HCT116 (cell line): ENCODE measurements at regions not wholly inside any gene's neighbourhood (a gene's known extent, or its start where the extent isn't known, plus 50 kb on each side); places are given as distances from the start of the nearest gene placed in this dataset.

Experiments used
- CEBPB ChIP-seq: IDR thresholded peaks from 2 replicates; pipeline ENCODE4 v1.6.1; 2012; ENCODE audit warnings: low read depth
- CTCF ChIP-seq, 3 experiments: fragments of 200-600 bp in 1 of 3; sonication (generic) in 1 of 3; IDR thresholded peaks in 2 of 3; conservative IDR thresholded peaks in 1 of 3; 2 replicates each; pipeline ENCODE4 v1.5.1; 2012 to 2017; ENCODE audit warnings: low read depth in 2 of 3, low read length in 2 of 3, antibody characterized with exemption in 1 of 3, borderline replicate concordance in 1 of 3, control low read depth in 1 of 3, mild to moderate bottlenecking in 1 of 3, mixed read lengths in 1 of 3, mixed run types in 1 of 3, moderate library complexity in 1 of 3; ENCODE audit not compliant: insufficient read depth in 1 of 3
- EGR1 ChIP-seq: IDR thresholded peaks from 2 replicates; pipeline ENCODE4 v1.6.1; 2012; ENCODE audit warnings: low read depth
- ELF1 ChIP-seq: IDR thresholded peaks from 2 replicates; pipeline ENCODE4 v1.6.1; 2012; ENCODE audit warnings: low read depth, borderline replicate concordance
- EZH2 ChIP-seq: fragments of 200-600 bp; sonication (generic); IDR thresholded peaks from 2 replicates; pipeline ENCODE4 v1.6.1; 2017; ENCODE audit warnings: antibody characterized with exemption, mixed run types
- POLR2A ChIP-seq: IDR thresholded peaks from 2 replicates; pipeline ENCODE4 v1.7.0; 2011; ENCODE audit warnings: borderline replicate concordance; ENCODE audit not compliant: insufficient read depth, insufficient read length; ENCODE audit errors: extremely low read depth
- SRF ChIP-seq: IDR thresholded peaks from 2 replicates; pipeline ENCODE4 v1.6.1; 2012; ENCODE audit warnings: low read depth
- YY1 ChIP-seq: IDR thresholded peaks from 2 replicates; pipeline ENCODE4 v1.6.1; 2011; ENCODE audit warnings: low read length, low read depth, moderate library complexity, mild to moderate bottlenecking; ENCODE audit not compliant: insufficient replicate concordance; ENCODE audit errors: extremely low read depth
- ZFX ChIP-seq: fragments of 450-650 bp; IDR thresholded peaks from 2 replicates; pipeline ENCODE4 v1.6.1; 2017

GRCh38 chr3:177812492-177812891, 615.2 kb upstream of the TBL1XR1 start:
- TF ChIP-seq CTCF (IDR thresholded peaks at IDR 0.05 in 2 of 3, conservative IDR thresholded peaks at IDR 0.05 in 1 of 3; ENCODE audit: borderline replicate concordance in 1 of 3, insufficient read depth in 1 of 3, low read depth in 2 of 3, low read length in 2 of 3) (no peak), SRF (no peak), ELF1 (no peak), YY1 (no peak), CEBPB (no peak), EZH2 (no peak), POLR2A (no peak), EGR1 (no peak), ZFX (no peak)
